Chondrocyte (in vitro differentiated cells): ENCODE measurements at regions not wholly inside any gene's neighbourhood (a gene's known extent, or its start where the extent isn't known, plus 50 kb on each side); places are given as distances from the start of the nearest gene placed in this dataset.

Experiments used
- DNase-seq: peaks from one replicate; pipeline ENCODE4 v3.0.0; 2021; ENCODE audit warnings: mixed read lengths, low spot score
- H3K27ac Mint-ChIP-seq: one replicate; pipeline ENCODE4 v1.8.0; 2021; ENCODE audit warnings: mild to moderate bottlenecking, moderate library complexity, mixed read lengths; ENCODE audit not compliant: unreplicated experiment
- H3K27me3 Mint-ChIP-seq: 2 replicates; pipeline ENCODE4 v1.8.0; 2021; ENCODE audit warnings: low read depth, mixed read lengths
- H3K36me3 Mint-ChIP-seq: 2 replicates; pipeline ENCODE4 v1.8.0; 2021; ENCODE audit warnings: low read depth, mixed read lengths
- H3K4me1 Mint-ChIP-seq: 2 replicates; pipeline ENCODE4 v1.8.0; 2021; ENCODE audit warnings: low read depth, mild to moderate bottlenecking, mixed read lengths
- H3K4me3 Mint-ChIP-seq: one replicate; pipeline ENCODE4 v1.8.0; 2021; ENCODE audit warnings: mild to moderate bottlenecking, moderate library complexity, mixed read lengths; ENCODE audit not compliant: unreplicated experiment
- H3K9me3 Mint-ChIP-seq: 2 replicates; pipeline ENCODE4 v1.8.0; 2021; ENCODE audit warnings: low read depth, mixed read lengths
- TF ChIP-seq, protein P1 (sequence below): fragments of 200-600 bp; sonication (generic); IDR thresholded peaks from 2 replicates; pipeline ENCODE4 v1.5.0; 2021; ENCODE audit warnings: antibody characterized with exemption, mild to moderate bottlenecking, moderate library complexity

DNA sequence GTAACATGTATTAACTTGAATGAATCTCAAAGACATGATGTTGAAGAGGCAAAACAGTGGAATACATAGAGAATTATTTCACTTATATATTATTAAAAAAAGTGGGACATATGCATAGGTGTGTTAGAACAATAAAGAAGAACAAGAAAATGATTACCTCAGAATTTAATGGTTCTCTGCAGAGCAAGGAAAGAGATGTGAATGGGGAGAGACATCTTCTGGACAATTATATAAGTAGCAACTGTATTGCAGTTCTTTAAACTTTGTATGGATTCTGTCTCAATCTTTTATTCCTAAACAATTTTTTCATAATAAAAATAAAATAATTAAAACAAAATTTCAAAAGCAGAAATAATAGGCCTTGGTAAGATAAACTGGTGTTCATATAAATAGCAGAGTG is 674.9 kb upstream of the ADGRL4 start:
- no peaks in the 10 kb centered on the region for H3K4me1 Mint-ChIP-seq
- H3K27me3 Mint-ChIP-seq: no peaks in the 10 kb centered on the region
- TF ChIP-seq, protein P1, sequence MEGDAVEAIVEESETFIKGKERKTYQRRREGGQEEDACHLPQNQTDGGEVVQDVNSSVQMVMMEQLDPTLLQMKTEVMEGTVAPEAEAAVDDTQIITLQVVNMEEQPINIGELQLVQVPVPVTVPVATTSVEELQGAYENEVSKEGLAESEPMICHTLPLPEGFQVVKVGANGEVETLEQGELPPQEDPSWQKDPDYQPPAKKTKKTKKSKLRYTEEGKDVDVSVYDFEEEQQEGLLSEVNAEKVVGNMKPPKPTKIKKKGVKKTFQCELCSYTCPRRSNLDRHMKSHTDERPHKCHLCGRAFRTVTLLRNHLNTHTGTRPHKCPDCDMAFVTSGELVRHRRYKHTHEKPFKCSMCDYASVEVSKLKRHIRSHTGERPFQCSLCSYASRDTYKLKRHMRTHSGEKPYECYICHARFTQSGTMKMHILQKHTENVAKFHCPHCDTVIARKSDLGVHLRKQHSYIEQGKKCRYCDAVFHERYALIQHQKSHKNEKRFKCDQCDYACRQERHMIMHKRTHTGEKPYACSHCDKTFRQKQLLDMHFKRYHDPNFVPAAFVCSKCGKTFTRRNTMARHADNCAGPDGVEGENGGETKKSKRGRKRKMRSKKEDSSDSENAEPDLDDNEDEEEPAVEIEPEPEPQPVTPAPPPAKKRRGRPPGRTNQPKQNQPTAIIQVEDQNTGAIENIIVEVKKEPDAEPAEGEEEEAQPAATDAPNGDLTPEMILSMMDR: no peak
- no peak overlapping the region for H3K4me3 Mint-ChIP-seq
- peaks cover 23% of the 10 kb centered on the region for H3K9me3 Mint-ChIP-seq
- H3K36me3 Mint-ChIP-seq: no peaks in the 10 kb centered on the region
- H3K27ac Mint-ChIP-seq: no peak overlapping the region
- no peak for DNase-seq

- no peak for DNase-seq
- Mint-ChIP-seq H3K27me3 (no peaks in the 10 kb centered on the region), H3K27ac (no peak overlapping the region), H3K4me3 (no peak overlapping the region), H3K4me1 (no peaks in the 10 kb centered on the region), H3K9me3 (peaks cover 31% of the 10 kb centered on the region), H3K36me3 (no peaks in the 10 kb centered on the region)
- TF ChIP-seq, protein P1: no peak
Observed at GRCh38 chr1:79679916-79680315, 673.4 kb upstream of the ADGRL4 start.

GRCh38 chr1:79667848-79668696 is 661.5 kb upstream of the ADGRL4 start:
- Mint-ChIP-seq H3K9me3 (peaks cover 5% of the 10 kb centered on the region), H3K36me3 (no peaks in the 10 kb centered on the region), H3K27ac (no peak overlapping the region), H3K27me3 (no peaks in the 10 kb centered on the region), H3K4me1 (peaks cover 5% of the 10 kb centered on the region), H3K4me3 (no peak overlapping the region)
- DNase-seq: no peak
- TF ChIP-seq, protein P1: no peak

DNA sequence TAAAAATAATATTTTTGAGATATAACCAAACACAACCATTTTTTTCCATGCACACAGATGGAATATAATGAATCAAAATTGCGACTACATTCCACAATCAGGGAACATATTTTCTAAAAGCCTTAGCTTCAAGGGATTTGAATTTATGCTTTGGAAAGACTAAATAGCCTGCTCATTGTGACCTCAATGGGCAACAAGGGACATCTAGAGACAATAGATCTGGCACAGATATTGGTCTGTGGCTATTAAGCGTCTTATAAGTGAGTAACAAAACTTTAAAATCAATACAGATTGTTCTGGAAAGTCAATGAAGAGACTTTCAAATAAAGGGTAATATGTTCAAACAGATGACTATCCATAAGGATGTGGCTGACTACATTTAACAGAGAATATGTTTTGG is 660.6 kb upstream of the ADGRL4 start:
- Mint-ChIP-seq H3K9me3 (peaks cover 5% of the 10 kb centered on the region), H3K27me3 (no peaks in the 10 kb centered on the region), H3K4me3 (no peak overlapping the region), H3K27ac (no peak overlapping the region), H3K36me3 (no peaks in the 10 kb centered on the region), H3K4me1 (peaks cover 5% of the 10 kb centered on the region)
- DNase-seq: no peak
- TF ChIP-seq, protein P1: no peak

DNA sequence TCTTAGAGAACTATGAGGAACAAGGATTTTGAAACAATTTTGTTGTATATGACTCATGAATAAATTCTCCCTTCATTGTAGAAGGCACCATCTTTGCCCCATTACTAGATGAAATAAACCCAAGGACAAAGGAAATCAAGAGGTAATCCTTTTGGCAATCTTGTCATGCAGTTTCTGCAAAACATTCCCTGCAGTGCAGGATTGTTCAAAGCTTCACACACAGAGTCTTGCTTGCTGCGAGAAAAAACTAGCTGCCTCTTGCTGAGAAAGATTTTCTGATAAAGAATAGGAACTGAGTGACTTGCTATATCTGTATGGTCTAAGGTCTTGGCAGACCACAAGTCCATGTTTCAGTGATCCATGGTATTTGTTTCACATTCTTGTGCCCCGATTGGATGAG is 657.4 kb upstream of the ADGRL4 start:
- H3K27ac Mint-ChIP-seq: no peak overlapping the region
- peaks cover 5% of the 10 kb centered on the region for H3K9me3 Mint-ChIP-seq
- no peaks in the 10 kb centered on the region for H3K27me3 Mint-ChIP-seq
- H3K4me3 Mint-ChIP-seq: no peak overlapping the region
- TF ChIP-seq, protein P1: no peak
- peaks cover 3% of the 10 kb centered on the region for H3K4me1 Mint-ChIP-seq
- H3K36me3 Mint-ChIP-seq: no peaks in the 10 kb centered on the region
- DNase-seq: no peak
